ENCODE measurements at regions not wholly inside any gene's neighbourhood (a gene's known extent, or its start where the extent isn't known, plus 50 kb on each side); places are given as distances from the start of the nearest gene placed in this dataset.

DNA sequence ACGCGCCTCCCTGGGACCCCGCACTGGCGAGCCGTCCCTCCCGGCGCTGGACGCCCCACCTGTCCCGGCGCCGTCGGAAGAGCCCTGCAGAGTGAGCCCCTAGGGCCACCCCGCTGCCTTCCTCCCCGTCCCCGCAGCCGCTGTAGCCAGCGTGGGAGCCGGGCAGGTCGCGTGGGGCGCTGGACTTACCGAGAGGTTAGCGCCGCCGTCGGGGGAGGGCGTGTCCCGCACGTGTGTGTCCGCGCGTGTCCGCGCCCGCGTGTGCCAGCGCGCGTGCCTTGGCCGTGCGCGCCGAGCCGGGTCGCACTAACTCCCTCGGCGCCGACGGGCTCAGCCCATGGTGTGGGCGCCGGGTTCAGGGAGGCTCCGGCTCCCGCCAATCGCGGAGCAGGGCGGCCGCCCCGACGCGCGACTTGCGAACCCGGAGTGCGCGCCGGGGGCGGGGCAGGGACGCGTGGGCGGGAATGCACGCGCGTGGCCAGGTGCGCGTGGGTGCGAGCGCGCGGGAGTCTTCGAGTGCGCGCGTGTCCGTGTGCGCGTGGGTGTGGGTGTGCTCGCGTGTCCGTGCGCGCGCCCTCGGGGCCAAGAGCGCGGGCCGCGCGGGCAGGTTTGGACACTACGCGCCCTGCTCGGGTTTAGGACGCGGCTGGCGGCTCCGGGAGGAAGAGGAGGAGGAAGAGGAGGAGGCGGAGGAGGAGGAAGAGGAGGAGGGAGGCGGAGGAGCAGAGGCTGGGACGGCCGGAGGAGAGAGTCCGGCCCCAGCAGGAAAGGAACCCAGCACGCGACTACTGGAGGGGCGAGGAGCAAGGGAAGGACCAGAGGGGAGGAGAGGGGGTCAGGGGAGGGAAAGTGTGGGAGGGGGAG is 145.2 kb upstream of the ETS2 start:
- TF ChIP-seq CTCF (IDR thresholded peaks at IDR 0.05; ENCODE audit: insufficient read depth, low read length, poor library complexity, severe bottlenecking) (no peak), EZH2phosphoT487 (conservative IDR thresholded peaks at IDR 0.05; ENCODE audit: low read length) (no peak)

Data from SU-DHL-6 (cell line).